NB4 (cell line): ENCODE measurements at regions not wholly inside any gene's neighbourhood (a gene's known extent, or its start where the extent isn't known, plus 50 kb on each side); places are given as distances from the start of the nearest gene placed in this dataset.

Source experiments
- CTCF ChIP-seq: IDR thresholded peaks from one replicate; pipeline ENCODE4 v1.5.1; 2012; ENCODE audit warnings: low read depth, low read length
- MAX ChIP-seq: IDR thresholded peaks from 2 replicates; pipeline ENCODE4 v1.6.1; 2011; ENCODE audit warnings: low read depth, low read length
- MYC ChIP-seq: IDR thresholded peaks from 2 replicates; pipeline ENCODE4 v1.6.1; 2011; ENCODE audit warnings: low read depth, low read length
- POLR2A ChIP-seq: IDR thresholded peaks from 2 replicates; pipeline ENCODE4 v1.6.1; 2011; ENCODE audit warnings: mild to moderate bottlenecking; ENCODE audit not compliant: insufficient read length; ENCODE audit errors: extremely low read depth

GRCh38 chr11:15468466-15468865 is 353.7 kb downstream of the INSC start:
- TF ChIP-seq POLR2A (no peak), CTCF (no peak), MAX (no peak), MYC (no peak)
